ENCODE measurements at regions not wholly inside any gene's neighbourhood (a gene's known extent, or its start where the extent isn't known, plus 50 kb on each side); places are given as distances from the start of the nearest gene placed in this dataset.

- TF ChIP-seq CTCF (IDR thresholded peaks at IDR 0.05; ENCODE audit: control extremely low read depth, extremely low read depth, low read depth, missing control alignments), result no peak
- DNase-seq (ENCODE audit: extremely low spot score), result no peak
- CTCF ChIA-PET, result interaction anchor here (2.2 kb wide), 1 partner anchor 14 kb away, joined by 6 read pairs; no protein-coding TSS in a partner anchor
- POLR2A ChIA-PET, result no interaction called here
Observed at GRCh38 chr1:239803781-239804180, 287.9 kb upstream of the FMN2 start.

- DNase-seq (ENCODE audit: extremely low spot score), result no peak
- no peak for TF ChIP-seq CTCF (IDR thresholded peaks at IDR 0.05; ENCODE audit: control extremely low read depth, extremely low read depth, low read depth, missing control alignments)
- ChIA-PET POLR2A (no interaction called here), CTCF (interaction anchor here (2.2 kb wide), 1 partner anchor 14 kb away, joined by 6 read pairs; no protein-coding TSS in a partner anchor)
Observed at GRCh38 chr1:239804266-239804665, 287.4 kb upstream of the FMN2 start.

GRCh38 chr1:239805042-239805441 lies 286.6 kb upstream of the FMN2 start:
- CTCF ChIA-PET, result interaction anchor here (1.0 kb wide), 1 partner anchor 10 kb away, joined by 5 read pairs; no protein-coding TSS in a partner anchor
- no peak for TF ChIP-seq CTCF (IDR thresholded peaks at IDR 0.05; ENCODE audit: control extremely low read depth, extremely low read depth, low read depth, missing control alignments)
- POLR2A ChIA-PET, result no interaction called here
- no peak for DNase-seq (ENCODE audit: extremely low spot score)

- no peak for TF ChIP-seq CTCF (IDR thresholded peaks at IDR 0.05; ENCODE audit: control extremely low read depth, extremely low read depth, low read depth, missing control alignments)
- POLR2A ChIA-PET, result no interaction called here
- CTCF ChIA-PET, result interaction anchor here (1.0 kb wide), 2 partner anchors 12 to 15 kb away, joined by 3 to 5 read pairs; no protein-coding TSS in a partner anchor
- DNase-seq (ENCODE audit: extremely low spot score), result no peak
Observed at GRCh38 chr1:239805851-239806772, 285.6 kb upstream of the FMN2 start.

GRCh38 chr1:239806897-239807296 lies 284.8 kb upstream of the FMN2 start:
- TF ChIP-seq CTCF (IDR thresholded peaks at IDR 0.05; ENCODE audit: control extremely low read depth, extremely low read depth, low read depth, missing control alignments), result no peak
- ChIA-PET POLR2A (no interaction called here), CTCF (interaction anchor here (1.0 kb wide), 1 partner anchor 11 kb away, joined by 3 read pairs; no protein-coding TSS in a partner anchor)
- no peak for DNase-seq (ENCODE audit: extremely low spot score)

- no peak for TF ChIP-seq CTCF (IDR thresholded peaks at IDR 0.05; ENCODE audit: control extremely low read depth, extremely low read depth, low read depth, missing control alignments)
- no peak for DNase-seq (ENCODE audit: extremely low spot score)
- ChIA-PET CTCF (interaction anchor here (0.9 to 1.0 kb wide), 2 partner anchors 10 to 21 kb away, joined by 3 read pairs; no protein-coding TSS in a partner anchor), POLR2A (no interaction called here)
Observed at GRCh38 chr1:239807361-239807760, 284.3 kb upstream of the FMN2 start.

Measured in GM10248 (cell line).